ENCODE measurements at regions not wholly inside any gene's neighbourhood (a gene's known extent, or its start where the extent isn't known, plus 50 kb on each side); places are given as distances from the start of the nearest gene placed in this dataset.

DNA sequence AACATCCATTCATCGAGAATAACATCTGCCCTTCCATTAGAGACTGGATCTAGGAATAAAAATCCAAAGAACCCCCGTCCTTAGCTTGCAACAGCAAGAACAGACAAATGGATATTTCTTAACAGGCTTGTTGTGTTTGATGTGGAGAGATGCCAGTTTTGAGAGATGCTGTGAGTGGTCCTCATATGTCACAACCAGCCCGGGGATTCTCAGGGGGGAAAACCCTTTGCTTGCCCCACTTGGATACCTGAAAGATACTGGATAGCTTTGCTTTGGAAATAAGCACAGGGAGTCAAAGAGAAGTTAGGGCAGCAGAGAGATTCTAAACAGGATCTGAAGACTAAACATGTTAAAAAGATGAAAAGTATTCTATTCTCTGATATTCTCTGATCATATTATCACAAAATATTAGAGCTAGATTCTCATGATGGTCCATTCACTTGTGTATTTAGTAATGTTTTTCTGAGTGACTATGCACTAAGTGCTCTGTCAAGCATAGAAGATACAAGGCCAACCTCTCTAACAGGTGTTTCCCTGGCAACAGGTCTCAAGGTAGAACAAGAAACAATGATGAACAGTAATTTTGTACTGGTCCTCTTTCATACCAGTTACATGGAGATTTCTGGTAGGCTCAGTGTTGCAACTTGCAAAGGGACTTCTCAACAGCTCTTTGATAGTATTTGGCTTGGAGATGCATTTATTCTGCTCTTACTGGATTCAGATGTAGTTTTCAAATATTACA, 348.2 kb downstream of the MYCN start:
- DNase-seq = no peak

DNA sequence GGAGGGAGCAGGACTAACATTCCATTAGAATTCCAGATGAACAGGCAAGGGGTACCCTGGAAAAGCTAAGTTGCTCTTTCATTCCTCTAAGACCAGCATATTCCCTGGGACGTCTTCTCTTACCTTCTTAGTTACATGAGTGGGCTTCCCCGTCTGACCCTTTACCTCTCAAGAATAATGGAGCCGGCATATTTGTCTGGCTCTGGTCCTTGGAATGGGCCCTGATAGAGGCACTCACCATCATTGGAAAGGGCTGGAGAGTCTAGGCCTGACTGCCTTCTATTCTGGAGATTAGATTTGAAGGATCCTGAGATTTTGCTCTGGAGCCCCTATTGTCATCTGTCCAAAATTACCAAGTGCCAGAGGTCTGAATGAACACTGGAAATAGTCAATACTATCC, 347.5 kb downstream of the MYCN start:
- no peak for DNase-seq

GRCh38 chr2:16287281-16287680, 346.9 kb downstream of the MYCN start:
- DNase-seq = no peak

- DNase-seq = no peak
These were observed 345.6 kb downstream of the MYCN start for GRCh38 chr2:16285813-16286510.

GRCh38 chr2:16284941-16285625, 344.7 kb downstream of the MYCN start:
- DNase-seq = no peak

DNA sequence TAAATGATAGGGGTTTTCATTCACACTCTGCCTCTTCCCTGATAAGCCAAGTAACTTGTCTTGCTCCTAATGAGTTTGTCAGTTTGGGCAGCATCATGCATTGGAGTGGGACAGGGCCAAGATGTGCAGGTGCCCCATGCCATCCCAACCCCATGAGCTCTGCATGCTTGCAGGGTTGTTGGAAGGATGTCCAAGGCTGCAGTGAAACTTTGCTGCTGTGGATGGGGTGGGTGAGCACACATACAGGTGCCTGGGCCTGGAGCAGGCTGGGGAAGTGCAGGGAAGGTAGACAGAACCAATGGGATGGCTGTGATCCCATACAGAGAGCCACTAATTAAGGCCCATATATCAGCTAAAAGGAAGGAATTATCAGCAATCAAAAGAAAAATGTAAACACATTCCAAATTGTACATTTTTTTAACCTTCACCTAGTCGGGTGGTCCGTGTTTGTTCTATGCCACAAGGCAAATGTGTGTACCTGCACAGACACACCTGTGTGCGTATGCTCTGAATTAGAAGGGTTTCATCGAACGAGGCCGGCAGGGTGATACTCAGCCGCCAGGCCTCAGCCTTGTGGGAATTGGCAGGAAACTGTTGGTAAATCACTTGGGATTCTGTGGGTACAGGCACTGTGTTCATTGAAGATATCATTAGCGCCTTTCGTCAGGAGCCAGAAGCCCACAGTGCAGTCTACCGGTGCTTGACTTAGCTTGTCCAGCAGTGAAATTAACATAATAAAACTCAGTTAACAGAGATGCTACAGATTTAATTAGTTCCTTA, 342.9 kb downstream of the MYCN start:
- no peak for DNase-seq

GRCh38 chr2:16282511-16282910, 342.2 kb downstream of the MYCN start:
- DNase-seq = no peak

- DNase-seq = no peak
These were observed 341.3 kb downstream of the MYCN start for GRCh38 chr2:16281451-16282335.

GRCh38 chr2:16280081-16280480, 339.7 kb downstream of the MYCN start:
- DNase-seq = no peak

GRCh38 chr2:16279641-16280040, 339.3 kb downstream of the MYCN start:
- no peak for DNase-seq

- no peak for DNase-seq
These were observed 338.8 kb downstream of the MYCN start for GRCh38 chr2:16279201-16279570.

DNA sequence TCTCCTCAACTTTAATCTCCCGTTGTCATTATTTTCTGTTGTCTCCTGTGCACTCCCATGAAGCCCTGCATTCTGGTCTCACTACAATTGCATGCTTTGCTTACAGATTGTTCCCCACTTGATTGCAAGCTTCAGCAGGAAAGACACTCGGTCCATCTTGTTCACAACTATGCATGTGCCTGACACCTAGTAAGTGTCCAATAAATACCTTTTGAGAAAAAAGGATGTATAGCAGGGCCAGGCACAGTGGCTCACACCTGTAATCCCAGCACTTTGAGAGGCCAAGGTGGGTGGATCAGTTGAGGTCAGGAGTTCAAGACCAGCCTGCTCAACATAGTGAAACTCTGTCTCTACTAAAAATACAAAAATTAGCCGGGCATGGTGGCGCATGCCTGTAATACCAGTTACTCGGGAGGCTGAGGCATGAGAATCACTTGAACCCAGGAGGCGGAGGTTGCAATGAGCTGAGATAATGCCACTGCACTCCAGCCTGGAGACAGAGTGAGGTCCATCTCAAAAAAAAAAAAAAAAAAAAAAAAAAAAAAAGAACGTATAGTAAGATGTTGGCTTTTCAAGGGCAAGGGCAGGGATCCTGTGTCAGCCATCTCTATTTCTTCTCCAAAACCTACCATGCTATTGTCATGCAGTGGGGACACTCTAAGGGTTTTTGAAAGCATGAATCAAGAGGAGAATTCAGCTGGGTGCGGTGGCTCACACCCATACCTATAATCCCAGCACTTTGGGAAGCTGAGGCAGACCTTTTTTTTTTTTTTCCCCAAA, 338.3 kb downstream of the MYCN start:
- no peak for DNase-seq

- DNase-seq = no peak
These were observed 336.8 kb downstream of the MYCN start for GRCh38 chr2:16277117-16277516.

DNA sequence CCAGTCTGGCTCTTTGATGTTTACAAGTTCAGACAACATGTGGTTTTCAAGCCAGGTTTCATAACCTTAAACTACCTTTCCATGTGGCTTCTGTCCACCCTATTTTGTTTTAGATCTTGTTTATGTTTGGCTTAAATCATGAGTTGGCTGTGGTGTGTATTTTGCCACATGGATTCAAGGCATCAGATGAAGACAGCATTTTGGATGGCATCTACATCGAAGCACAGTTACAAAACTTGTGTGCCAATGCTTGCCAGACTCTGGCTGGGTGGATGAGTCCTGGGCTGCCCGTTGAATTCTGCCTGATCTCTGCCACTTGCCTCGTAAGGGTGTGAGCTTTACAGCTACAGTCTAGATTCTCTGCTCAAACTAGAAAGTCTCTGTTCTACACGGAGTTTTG, 335.3 kb downstream of the MYCN start:
- no peak for DNase-seq

DNA sequence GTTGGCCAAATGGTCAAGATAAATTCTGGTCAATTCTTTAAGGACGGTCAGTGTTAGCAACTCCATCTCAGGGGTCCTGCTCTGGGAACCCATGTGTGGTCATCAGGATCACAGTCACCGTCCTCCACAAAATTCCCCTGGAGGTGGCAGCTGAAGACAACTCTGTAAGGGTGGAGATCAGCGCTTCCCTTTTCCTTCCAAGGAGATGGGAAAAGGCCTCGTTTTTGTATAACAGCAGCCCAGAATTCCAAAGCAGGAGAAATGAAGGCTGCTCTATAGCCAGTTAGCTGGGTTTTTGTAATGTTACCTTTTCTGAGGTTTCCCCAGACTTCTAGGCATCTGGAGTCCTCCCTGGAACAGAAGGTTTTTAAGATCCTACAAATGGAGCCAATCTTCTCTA, 334.8 kb downstream of the MYCN start:
- DNase-seq = no peak

DNA sequence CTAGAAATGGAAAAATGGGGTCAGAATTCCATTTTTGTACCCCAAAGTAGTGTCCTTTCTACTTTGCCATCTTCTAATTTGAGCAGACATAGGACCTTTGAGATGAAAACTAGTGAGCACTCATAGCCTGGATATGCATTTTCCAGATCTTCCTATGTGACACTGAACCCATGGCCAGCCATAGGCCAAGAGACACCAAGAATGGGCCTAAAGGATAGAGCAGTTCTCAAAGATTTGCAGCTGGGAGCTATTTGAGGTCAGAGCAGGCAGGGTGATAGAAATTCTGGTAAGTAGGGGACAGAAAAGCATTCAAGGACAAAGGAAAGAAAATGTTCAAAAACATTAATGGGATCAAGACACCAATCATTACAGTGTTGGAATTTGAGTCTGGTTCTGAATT, 332.8 kb downstream of the MYCN start:
- DNase-seq = no peak

- DNase-seq = no peak
These were observed 331.9 kb downstream of the MYCN start for GRCh38 chr2:16272038-16272788.

GRCh38 chr2:16271231-16271896, 331.0 kb downstream of the MYCN start:
- DNase-seq = no peak

DNA sequence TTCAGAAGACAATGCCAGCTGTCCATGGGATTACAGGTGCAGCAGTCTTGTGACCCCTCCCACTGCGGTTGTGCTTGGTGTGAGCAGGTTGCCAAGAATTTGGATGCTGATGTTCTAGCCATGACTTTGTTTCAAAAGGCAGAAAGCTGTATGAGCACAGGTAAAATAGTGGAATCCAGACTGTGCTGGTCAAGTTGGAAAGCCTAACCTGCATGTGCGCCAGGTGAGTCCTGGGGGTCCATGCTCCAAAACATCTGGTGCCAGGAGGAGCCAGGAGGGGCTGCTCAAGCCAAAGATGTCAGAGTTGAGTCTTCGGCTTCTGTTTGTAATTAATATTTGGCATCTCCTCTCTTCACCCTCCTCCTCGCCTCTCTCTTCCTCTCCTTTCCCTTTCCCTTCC, 330.1 kb downstream of the MYCN start:
- DNase-seq = no peak

Measured in stimulated activated CD4-positive, alpha-beta T cell treated with anti-CD3 and anti-CD28 coated beads, Interleukin-2, amount 100 ng/mL, for 24 hours (primary cell).